ENCODE measurements at regions not wholly inside any gene's neighbourhood (a gene's known extent, or its start where the extent isn't known, plus 50 kb on each side); places are given as distances from the start of the nearest gene placed in this dataset.

- TF ChIP-seq YY1 (IDR thresholded peaks at IDR 0.05; ENCODE audit: insufficient read depth, insufficient read length) = no peak
- TF ChIP-seq ZNF274 (IDR thresholded peaks at IDR 0.05; ENCODE audit: low read depth, low read length) = no peak
- TF ChIP-seq SUZ12 (IDR thresholded peaks at IDR 0.05; ENCODE audit: extremely low read depth, insufficient read depth, insufficient read length) = no peak
These were observed 658.8 kb upstream of the ID2 start for GRCh38 chr2:8022908-8023640.

Data from NT2/D1 (cell line).